Stimulated activated CD4-positive, alpha-beta T cell treated with anti-CD3 and anti-CD28 coated beads, TNF-alpha, amount 100 ng/mL, for 4 hours (primary cell): ENCODE measurements at regions not wholly inside any gene's neighbourhood (a gene's known extent, or its start where the extent isn't known, plus 50 kb on each side); places are given as distances from the start of the nearest gene placed in this dataset.

ENCODE experiments used
- DNase-seq, 3 experiments: peaks; one replicate each; pipeline ENCODE4 v3.0.0-alpha.2; 2020; ENCODE audit warnings: low read depth in 3 of 3

- DNase-seq: no peak
Observed at GRCh38 chr2:239630618-239631286, 229.9 kb upstream of the HDAC4 start.

- DNase-seq: no peak
Observed at GRCh38 chr2:239629926-239630617, 229.3 kb upstream of the HDAC4 start.

GRCh38 chr2:239626961-239627592, 226.3 kb upstream of the HDAC4 start:
- no peak for DNase-seq

DNA sequence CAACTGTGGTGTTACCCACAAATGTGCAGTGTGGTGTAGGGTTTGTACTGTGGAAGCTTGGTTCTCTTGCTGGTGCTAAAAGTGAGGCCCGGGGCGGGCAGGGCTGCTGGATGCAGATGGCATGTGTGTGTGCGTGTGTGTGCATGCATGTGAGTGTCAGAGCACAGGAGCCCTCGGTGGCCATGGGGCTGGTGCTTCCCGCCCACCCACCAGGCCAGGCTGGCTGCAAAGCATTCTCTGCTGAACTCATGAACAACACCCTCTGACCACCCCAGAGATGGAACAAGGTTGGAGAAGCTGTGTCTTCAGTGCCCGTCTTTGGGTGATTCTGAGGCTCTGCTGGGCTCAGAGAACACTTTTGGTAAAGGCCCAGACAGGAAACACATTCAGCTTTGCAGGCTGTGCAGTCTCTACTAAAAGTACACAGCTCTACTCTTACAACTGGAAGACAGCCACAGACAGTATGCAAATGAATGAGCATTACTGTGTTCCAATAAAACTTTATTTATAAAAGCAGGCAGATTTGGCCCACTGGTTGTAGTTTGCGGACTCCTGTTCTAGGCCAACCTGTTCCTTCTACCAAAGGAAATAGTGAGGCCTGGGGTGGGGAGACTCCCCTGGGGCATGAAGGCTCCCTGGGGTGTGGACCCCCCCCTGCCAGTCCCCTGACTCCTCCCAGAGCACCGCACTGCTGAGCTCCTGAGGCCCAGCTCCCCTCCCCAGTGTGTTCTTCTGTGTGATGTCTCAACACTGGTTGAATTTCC, 225.3 kb upstream of the HDAC4 start:
- DNase-seq: no peak

- DNase-seq: no peak
Observed at GRCh38 chr2:239625156-239625845, 224.5 kb upstream of the HDAC4 start.

DNA sequence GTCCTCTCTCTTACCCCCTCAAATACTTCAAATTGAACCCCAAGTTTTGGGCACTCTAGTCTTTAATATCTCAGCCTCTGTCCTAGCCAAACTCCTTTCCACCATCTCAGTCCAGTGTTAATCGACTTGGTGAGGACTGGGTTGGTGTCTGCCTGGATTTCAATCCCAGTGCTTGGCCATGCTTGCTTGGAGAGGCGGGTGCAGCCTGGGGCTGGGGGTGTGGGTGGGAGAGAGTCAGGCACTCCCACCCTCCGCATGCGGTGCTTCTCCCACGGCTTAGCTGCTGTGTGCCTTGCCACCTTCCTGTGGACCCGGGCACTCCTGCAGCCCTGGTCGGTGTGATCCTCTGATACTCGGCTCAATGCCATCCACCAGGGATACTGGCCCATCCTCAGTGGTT, 220.8 kb upstream of the HDAC4 start:
- DNase-seq: no peak

DNA sequence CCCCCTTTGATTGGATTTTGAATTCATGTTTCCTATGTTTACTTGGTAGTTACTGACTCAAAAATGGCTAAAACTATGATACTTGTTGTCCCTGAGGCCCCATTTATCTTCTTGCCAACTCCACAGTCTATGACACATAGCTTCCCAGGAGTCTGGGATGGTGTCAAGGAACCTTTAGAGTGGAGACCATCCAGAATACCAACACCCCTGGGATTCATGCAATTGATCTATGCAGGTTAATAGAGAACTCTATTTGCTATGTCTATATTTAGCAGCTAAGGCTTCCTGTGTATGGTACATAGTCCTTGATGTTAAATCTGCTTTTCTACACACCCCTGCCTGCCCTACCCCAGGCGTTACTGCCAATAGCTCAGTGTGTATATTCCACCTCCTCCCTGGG, 218.5 kb upstream of the HDAC4 start:
- DNase-seq: no peak

DNA sequence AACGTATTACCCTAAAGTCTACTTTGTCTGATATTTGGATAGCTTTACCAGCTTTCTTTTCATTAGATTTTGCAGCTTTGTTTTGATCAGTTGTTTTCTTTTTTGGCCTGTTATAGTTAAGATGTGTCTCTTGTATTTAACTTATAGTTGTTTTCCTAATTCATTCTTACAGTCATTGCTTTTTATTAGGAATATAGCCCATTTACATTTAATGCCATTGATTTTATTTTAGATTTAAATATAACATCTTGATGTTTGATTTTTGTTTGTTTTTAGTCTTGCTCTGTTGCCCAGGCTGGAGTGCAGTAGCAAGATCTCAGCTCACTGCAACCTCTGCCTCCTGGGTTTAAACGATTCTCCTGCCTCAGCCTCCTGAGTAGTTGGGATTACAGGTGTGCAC, 215.9 kb upstream of the HDAC4 start:
- DNase-seq: no peak

DNA sequence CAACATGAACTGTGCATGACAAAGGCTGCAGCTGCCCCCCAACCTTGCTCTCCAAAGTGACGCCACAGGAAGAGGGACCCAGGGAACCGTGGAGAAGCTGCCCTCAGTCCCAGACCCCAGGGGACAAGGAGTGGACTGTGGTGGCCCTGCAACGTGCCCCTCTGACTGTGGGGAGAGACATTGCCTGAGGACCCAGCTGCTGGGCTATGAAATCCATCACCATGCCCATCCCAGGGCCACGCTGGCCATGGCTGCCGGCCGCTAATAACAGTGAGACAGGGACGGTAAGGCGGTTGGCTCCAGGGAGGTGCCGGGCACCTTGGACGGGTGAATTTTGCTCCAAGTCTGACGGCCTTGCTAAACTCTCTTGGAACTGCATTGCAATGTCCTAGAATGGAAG, 211.3 kb upstream of the HDAC4 start:
- DNase-seq: no peak

DNA sequence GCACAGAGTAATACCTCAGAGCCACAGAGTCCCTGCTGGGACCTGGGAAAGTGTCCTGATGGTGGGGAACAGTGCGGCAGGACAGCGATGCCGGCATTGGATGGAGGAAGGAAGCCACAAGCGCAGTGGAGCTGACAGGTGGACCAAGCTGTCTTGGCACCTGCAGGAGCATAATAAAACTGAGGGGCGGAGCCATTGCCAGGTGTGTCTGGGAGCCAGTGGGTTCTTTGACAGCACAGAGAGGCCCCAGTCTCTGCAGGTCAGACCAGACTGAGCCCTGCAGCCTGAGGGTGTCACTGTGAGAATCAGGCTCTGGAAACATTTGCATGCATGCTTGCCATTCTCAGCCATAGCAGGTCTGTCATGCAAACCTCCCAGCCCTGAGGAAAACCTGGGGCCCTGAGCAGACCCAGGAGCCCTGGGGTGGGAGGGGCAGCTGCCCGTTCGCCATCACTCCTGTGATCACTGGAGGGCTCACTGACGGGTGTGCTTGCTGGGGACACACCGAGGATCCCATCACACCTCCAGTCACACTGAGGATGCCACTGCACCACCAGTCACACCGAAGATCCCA, 210.5 kb upstream of the HDAC4 start:
- DNase-seq: no peak

DNA sequence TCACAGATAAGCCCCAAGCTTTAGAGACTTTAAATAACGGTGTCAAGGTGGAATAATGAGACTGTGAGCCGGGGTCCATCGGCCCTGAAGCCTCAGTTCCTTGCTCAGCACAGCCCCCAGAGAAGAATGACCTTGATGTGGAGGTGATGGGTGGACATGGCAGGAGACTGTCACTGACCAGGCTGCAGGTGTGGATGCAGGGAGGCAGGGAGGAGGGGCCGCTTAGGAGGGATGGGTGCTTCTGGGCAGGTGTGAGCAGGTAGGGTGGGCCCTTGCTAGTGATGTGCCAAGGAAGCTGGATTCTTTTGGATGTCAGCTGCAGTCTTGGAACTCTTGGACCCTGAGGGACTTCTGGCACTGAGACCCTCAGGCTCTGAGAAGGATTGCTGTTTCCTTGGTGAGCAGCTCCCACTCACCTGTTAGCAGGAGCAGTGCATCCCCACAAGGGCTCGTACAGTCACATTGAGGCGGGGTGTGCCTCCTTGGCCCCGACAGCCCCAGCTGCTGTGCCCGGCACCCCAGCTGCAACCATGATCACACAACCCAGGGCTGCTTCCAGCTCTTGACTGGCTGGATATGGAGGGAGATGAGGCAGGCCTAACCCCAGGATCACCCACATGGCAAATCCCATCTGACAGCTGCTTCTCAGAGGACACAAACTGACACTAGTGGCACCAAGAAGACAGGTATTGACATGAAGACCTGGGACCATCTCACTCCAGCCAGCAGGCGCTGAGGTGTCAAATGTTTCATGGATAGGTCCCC, 209.8 kb upstream of the HDAC4 start:
- no peak for DNase-seq

DNA sequence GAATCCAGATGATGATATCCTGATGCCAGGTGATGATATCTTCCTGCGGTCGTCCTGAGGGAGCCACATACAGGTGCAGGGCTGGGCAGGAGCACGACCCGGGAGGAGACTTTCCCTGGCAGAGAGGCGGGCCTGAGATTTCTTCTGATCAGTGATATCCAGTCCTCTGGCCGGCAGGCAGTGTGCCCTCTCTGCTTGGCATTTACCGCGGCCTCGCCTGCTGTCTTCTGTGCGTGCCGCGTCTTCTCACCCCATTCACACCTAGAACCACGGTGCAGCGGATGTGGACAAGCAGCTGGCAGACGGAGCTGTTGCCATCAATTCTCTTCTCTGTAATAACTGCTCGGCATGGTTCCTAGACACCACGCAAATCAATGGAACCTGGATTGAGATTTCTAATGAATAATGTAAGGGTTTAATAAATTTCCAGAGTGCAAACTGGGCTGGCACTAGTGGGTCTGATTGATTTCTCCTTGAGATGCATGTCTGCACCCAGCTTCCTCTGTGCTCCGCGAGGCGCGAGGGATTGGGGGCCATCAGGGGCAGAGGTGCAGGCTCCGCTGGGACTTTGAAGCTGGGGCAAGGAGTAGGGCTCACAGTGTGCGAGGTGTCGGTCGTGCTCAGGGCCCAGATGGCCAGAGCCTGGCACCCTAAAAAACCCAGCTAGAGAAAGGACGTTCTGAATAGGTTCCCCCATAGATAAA, 208.9 kb upstream of the HDAC4 start:
- DNase-seq: no peak

GRCh38 chr2:239609162-239609561, 208.3 kb upstream of the HDAC4 start:
- DNase-seq: no peak

- no peak for DNase-seq
Observed at GRCh38 chr2:239608723-239609122, 207.9 kb upstream of the HDAC4 start.

DNA sequence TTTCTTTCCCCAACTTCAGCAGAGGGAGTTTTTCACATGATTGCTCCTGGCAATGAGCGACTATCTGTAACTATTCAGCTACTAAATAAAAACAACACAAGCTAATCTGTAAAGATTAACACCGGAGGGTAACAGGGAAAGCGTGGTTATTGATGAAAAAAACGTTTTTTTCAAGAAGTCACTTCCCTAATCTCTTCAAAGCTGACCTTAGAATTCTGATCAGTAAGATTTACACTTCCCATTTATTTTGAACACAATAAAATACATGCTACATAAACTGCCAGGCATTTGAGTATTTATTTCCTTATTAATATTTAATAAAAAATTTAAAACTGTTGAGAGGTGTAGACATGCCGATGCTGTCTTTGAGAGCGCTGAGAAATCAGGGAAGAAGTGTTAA, 207.4 kb upstream of the HDAC4 start:
- no peak for DNase-seq

DNA sequence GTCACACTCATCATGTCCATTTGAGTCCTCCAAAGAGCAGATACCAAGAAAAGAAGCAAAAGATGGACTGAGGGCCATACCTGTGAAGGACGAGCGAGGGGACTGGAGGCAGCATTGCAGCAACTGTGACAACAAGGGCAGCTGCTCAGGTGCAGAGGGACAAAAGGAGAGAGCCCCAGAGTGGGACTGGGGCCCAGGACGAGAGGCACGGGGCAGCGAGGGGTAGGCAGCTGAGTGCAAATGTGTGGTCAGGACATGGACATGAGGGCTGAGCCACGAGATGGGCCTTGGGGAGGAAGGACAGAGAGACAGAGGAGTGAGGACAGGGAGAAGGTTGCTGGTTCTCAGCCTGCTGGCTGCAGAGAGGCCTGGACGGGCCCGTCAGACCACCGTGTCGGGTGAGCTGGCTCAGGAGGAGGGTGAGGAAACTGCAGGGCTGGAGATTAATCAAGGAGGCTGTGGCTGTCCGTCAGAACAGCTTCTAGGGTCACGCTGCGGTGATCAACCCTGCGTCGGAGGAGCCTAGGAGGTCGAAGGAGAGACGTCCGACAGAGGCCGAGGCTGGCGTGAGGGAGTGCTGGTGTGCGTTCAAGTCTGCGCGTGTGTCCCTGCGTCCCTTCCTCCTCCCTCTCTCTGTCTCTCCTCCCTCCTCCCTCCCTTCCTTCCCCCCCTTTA, 206.8 kb upstream of the HDAC4 start:
- no peak for DNase-seq

DNA sequence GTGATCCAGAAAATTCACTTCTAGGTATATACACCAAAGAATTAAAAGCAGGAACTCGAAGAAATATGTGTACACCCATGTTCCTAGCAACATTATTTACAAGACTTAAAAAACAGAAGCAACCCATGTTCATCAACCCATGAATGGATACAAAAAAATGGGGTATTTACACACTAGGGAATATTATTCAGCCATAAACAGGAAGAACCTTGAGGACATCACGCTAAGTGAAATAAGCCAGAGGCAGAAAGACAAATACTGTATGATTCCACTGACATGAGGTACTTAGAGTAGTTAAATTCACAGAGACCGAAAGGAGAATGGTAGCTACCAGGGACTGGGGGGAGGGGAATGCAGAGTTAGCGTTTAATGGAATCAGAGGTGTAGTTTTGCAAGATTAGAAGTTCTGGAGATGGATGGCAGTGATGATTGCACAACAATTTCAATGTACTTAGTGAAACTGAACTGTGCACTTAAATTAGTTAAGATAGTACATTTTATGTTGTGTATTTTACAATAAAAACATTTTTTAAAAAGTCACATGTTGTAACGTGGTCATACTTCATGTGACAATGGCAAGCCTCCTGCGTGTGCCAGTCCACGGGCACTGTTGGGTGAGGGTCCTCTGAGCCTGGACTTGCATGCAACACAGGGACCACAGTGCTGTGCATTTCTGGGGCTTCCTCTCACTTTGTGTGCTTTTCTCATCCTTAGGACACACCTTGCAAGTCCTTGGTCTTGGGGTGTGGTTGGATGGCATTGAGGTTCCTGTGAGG, 206.1 kb upstream of the HDAC4 start:
- DNase-seq: no peak

DNA sequence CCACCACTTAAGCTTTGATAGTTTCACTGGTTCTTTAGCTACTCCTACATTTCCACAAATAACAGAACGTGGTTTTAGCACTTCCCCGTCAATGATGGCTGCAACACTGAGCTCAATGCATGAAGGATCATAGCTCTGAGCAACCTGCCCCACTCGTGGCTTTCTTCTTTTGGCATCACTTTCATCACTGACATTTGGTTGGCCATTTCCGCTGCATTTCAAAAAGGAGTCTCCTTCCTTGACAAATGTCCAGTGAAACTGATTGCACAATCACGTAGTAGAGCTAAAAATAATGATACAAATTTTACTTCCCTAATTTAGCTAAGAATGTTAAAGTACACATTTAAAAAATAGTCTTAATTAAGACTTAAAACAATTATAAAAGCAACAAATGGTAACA, 205.2 kb upstream of the HDAC4 start:
- no peak for DNase-seq

DNA sequence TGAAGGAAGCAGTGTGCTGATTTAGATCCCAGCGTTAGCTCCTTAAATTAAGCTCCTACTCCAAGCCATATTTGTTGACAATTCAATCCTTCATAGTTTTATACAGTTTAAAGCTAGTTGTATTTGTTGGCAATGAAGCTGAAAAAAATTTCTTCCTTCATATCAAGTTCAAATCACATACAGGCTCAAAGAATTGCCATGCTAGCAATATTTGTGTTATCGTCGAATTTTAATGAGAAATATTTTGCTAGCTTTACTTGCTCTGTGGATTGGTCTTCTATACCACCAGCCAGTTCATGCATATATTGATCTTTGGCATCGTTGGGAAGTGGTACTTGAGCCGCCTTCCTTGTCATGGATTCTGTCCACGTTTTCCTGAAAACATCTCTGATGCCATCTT, 204.6 kb upstream of the HDAC4 start:
- no peak for DNase-seq
